HCT116 (cell line): ENCODE measurements at regions not wholly inside any gene's neighbourhood (a gene's known extent, or its start where the extent isn't known, plus 50 kb on each side); places are given as distances from the start of the nearest gene placed in this dataset.
"Not testable (repeated sequence)": the region's sequence is repeated elsewhere in the genome, so short reads cannot be mapped to it uniquely, and the experiment has no call there.

ENCODE experiments used
- ATAC-seq: fragments of 200-7000 bp; cut with Tn5 transposase; 2 replicates; pipeline ENCODE4 v1.9.1; 2020; ENCODE audit warnings: mild to moderate bottlenecking, moderate library complexity
- BruUV-seq: library from RNA; stranded (reverse); fragments of 400-500 nt; replicated peaks from 2 replicates; lab custom pipeline; 2021; lab: Mats Ljungman, UMichigan
- CTCF ChIA-PET: fragments of 300-600 bp; sonication (Branson Sonifier 250); formaldehyde crosslinking; loops from one replicate; lab custom pipeline; 2021; ENCODE audit warnings: antibody characterized with exemption; lab: Charles Lee
- POLR2A ChIA-PET: fragments of 300-600, 350-600 bp; sonication (Branson Sonifier 250); formaldehyde crosslinking; loops from one replicate; lab custom pipeline; 2021; ENCODE audit warnings: antibody characterized with exemption; lab: Charles Lee
- RAD21 ChIA-PET, 2 experiments: fragments of 300-600 bp; sonication (Branson Sonifier 250); formaldehyde crosslinking; loops; one replicate each; lab custom pipeline; 2023; ENCODE audit warnings: low total read pairs in 2 of 2; ENCODE audit not compliant: uncharacterized antibody in 2 of 2, unreplicated experiment in 2 of 2, low non-redundant PET in 1 of 2; lab: Charles Lee
- DNase-seq: peaks from one replicate; pipeline ENCODE4 v3.0.0-alpha.2; 2010; ENCODE audit warnings: low read depth, low spot score
- H2AFZ ChIP-seq: fragments of 200-600 bp; shearing (Covaris generic), sonication (generic); 2 replicates; pipeline ENCODE4 v1.6.1; 2017; ENCODE audit warnings: low read depth, mixed run types, mixed read lengths, antibody characterized with exemption, low read length; ENCODE audit not compliant: poor library complexity, severe bottlenecking
- H3K27ac ChIP-seq: 2 replicates; pipeline ENCODE4 v1.5.1; 2012; ENCODE audit warnings: low read depth, low read length
- H3K27me3 ChIP-seq: fragments of 200-600 bp; sonication (generic); 2 replicates; pipeline ENCODE4 v1.6.1; 2016; ENCODE audit warnings: mixed run types, low read length, mixed read lengths; ENCODE audit not compliant: insufficient read depth
- H3K36me3 ChIP-seq, 2 experiments: fragments of 200-500 bp in 1 of 2; fragments of 200-600 bp in 1 of 2; sonication (Bioruptor generic) in 1 of 2; sonication (generic) in 1 of 2; 2 replicates each; pipeline versions ENCODE4 v1.5.1 to v1.6.1; 2014 to 2016; ENCODE audit warnings: low read length in 2 of 2, inconsistent platforms in 1 of 2, mixed read lengths in 1 of 2, mixed run types in 1 of 2; ENCODE audit not compliant: insufficient read depth in 2 of 2, control insufficient read depth in 1 of 2
- H3K4me1 ChIP-seq, 2 experiments: fragments of 200-600 bp in 1 of 2; sonication (generic) in 1 of 2; 2 replicates each; pipeline versions ENCODE4 v1.5.1 to v1.6.1; 2012 to 2017; ENCODE audit warnings: low read length in 2 of 2, inconsistent platforms in 1 of 2, mild to moderate bottlenecking in 1 of 2, mixed read lengths in 1 of 2, mixed run types in 1 of 2, moderate library complexity in 1 of 2; ENCODE audit not compliant: insufficient read depth in 2 of 2, control insufficient read depth in 1 of 2
- H3K4me2 ChIP-seq: fragments of 200-600 bp; sonication (generic); 2 replicates; pipeline ENCODE4 v1.6.1; 2017; ENCODE audit warnings: mixed run types, low read length, mixed read lengths
- H3K4me3 ChIP-seq, 2 experiments: fragments of 200-600 bp in 1 of 2; sonication (generic) in 1 of 2; replicated peaks in 1 of 2; 2 replicates each; pipeline ENCODE4 v1.5.1; 2011 to 2016; ENCODE audit warnings: low read length in 2 of 2, control low read depth in 1 of 2, low read depth in 1 of 2, mild to moderate bottlenecking in 1 of 2, mixed read lengths in 1 of 2, mixed run types in 1 of 2
- H3K79me2 ChIP-seq: fragments of 200-600 bp; sonication (generic); 2 replicates; pipeline ENCODE4 v1.6.1; 2017; ENCODE audit warnings: mild to moderate bottlenecking, mixed run types, low read length, moderate library complexity, mixed read lengths; ENCODE audit not compliant: insufficient read depth
- H3K9ac ChIP-seq: fragments of 200-600 bp; sonication (generic); 2 replicates; pipeline ENCODE4 v1.6.1; 2016; ENCODE audit warnings: low read length, mixed read lengths
- H3K9me2 ChIP-seq: fragments of 200-600 bp; sonication (generic), shearing (Covaris generic); 2 replicates; pipeline ENCODE4 v1.6.1; 2017; ENCODE audit warnings: mixed run types, mild to moderate bottlenecking, moderate library complexity; ENCODE audit not compliant: insufficient read depth
- H3K9me3 ChIP-seq, 2 experiments: fragments of 200-500 bp in 1 of 2; fragments of 200-600 bp in 1 of 2; sonication (Bioruptor generic) in 1 of 2; sonication (generic) in 1 of 2; 2 replicates each; pipeline ENCODE4 v1.6.1; 2014 to 2017; ENCODE audit warnings: low read length in 2 of 2, mixed read lengths in 2 of 2, inconsistent platforms in 1 of 2, low read depth in 1 of 2, mild to moderate bottlenecking in 1 of 2, mixed run types in 1 of 2, moderate library complexity in 1 of 2; ENCODE audit not compliant: control insufficient read depth in 1 of 2, insufficient read depth in 1 of 2
- H4K20me1 ChIP-seq: fragments of 200-600 bp; sonication (generic), shearing (Covaris generic); 2 replicates; pipeline ENCODE4 v1.6.1; 2017; ENCODE audit warnings: mixed run types, mild to moderate bottlenecking, moderate library complexity; ENCODE audit not compliant: insufficient read depth
- ELF1 ChIP-seq: IDR thresholded peaks from 2 replicates; pipeline ENCODE4 v1.6.1; 2012; ENCODE audit warnings: low read depth, borderline replicate concordance
- POLR2AphosphoS5 ChIP-seq: IDR thresholded peaks from 2 replicates; pipeline ENCODE4 v1.6.1; 2011; ENCODE audit warnings: mild to moderate bottlenecking, low read depth, low read length, moderate library complexity
- ZNF274 ChIP-seq: fragments of 200-500 bp; sonication (Bioruptor generic); IDR thresholded peaks from 2 replicates; pipeline ENCODE4 v1.6.1; 2014; ENCODE audit warnings: mild to moderate bottlenecking, low read depth, low read length, inconsistent platforms
- intact Hi-C: fragments of 100-400 bp; cut with micrococcal nuclease; formaldehyde crosslinking; loops from 2 replicates; pipeline ENCODE4 v1.10.0; 2022

GRCh38 chr17:62206550-62206949 lies 141.5 kb upstream of the MED13 start:
- RAD21 ChIA-PET: no interaction called here
- no peak overlapping the region for H3K4me3 ChIP-seq
- CTCF ChIA-PET: no interaction called here
- H3K36me3 ChIP-seq: no peaks in the 10 kb centered on the region
- no peaks in the 10 kb centered on the region for H3K27me3 ChIP-seq
- H3K27ac ChIP-seq: no peak overlapping the region
- TF ChIP-seq ZNF274 (no peak), POLR2AphosphoS5 (no peak), ELF1 (no peak)
- no peaks in the 10 kb centered on the region for H3K9me2 ChIP-seq
- no TSS peak for BruUV-seq
- H3K79me2 ChIP-seq: no peaks in the 10 kb centered on the region
- no peaks in the 10 kb centered on the region for H4K20me1 ChIP-seq
- H3K9me3 ChIP-seq: peaks cover 0 to 3% of the 10 kb centered on the region in 2 experiments; a peak in 1 of 4 replicates
- DNase-seq (no peak), ATAC-seq (no peak)
- POLR2A ChIA-PET: no interaction called here
- no peak overlapping the region for H2AFZ ChIP-seq
- no peak overlapping the region for H3K9ac ChIP-seq
- intact Hi-C loops: no loop called here
- no peaks in the 10 kb centered on the region for H3K4me1 ChIP-seq
- H3K4me2 ChIP-seq: no peak overlapping the region

DNA sequence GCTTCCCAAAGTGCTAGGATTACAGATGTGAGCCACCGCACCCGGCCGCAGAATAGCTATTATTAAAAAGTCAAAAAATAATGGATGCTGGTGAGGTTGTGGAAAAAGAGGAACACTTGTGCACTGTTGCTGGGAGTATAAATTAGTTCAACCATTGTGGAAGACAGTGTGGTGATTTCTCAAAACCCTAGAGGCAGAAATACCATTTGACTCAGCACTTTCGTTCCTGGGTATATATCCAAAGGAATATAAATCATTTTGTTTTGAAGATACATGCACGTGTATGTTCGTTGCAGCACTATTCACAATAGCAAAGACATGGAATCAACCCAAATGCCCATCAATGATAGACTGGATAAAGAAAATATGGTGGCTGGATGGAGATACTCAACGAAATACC lies 132.1 kb upstream of the MED13 start:
- H3K79me2 ChIP-seq, H3K36me3 ChIP-seq, H2AFZ ChIP-seq, H3K27ac ChIP-seq, H3K9ac ChIP-seq, H3K9me3 ChIP-seq, CTCF ChIA-PET, H3K9me2 ChIP-seq, H4K20me1 ChIP-seq, DNase-seq, POLR2A ChIA-PET, H3K4me3 ChIP-seq, H3K4me1 ChIP-seq, H3K27me3 ChIP-seq, H3K4me2 ChIP-seq, BruUV-seq, intact Hi-C loops, ATAC-seq, RAD21 ChIA-PET: not testable (repeated sequence)

DNA sequence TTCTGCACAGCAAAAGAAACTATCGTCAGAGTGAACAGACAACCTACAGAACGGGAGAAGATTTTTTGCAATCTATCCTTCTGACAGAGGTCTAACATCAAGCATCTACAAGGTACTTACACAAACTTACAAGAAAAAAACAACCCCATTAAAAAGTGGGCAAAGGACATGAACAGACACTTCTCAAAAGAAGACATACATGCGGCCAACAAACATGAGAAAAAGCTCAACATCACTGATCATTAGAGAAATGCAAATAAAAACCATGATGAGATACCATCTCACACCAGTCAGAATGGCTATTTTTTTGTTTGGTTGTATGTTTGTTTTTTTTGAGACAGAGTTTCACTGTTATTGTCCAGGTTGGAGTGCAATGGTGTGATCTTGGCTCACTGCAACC lies 131.5 kb upstream of the MED13 start:
- ATAC-seq, H3K36me3 ChIP-seq, H3K4me3 ChIP-seq, H3K4me1 ChIP-seq, DNase-seq, BruUV-seq, intact Hi-C loops, POLR2A ChIA-PET, H3K4me2 ChIP-seq, CTCF ChIA-PET, H2AFZ ChIP-seq, H4K20me1 ChIP-seq, H3K9ac ChIP-seq, H3K27me3 ChIP-seq, RAD21 ChIA-PET, H3K79me2 ChIP-seq, H3K9me2 ChIP-seq, H3K9me3 ChIP-seq, H3K27ac ChIP-seq: not testable (repeated sequence)
